GM21526 (cell line): ENCODE measurements at regions not wholly inside any gene's neighbourhood (a gene's known extent, or its start where the extent isn't known, plus 50 kb on each side); places are given as distances from the start of the nearest gene placed in this dataset.
"Not testable (repeated sequence)": the region's sequence is repeated elsewhere in the genome, so short reads cannot be mapped to it uniquely, and the experiment has no call there.

Experiments
- ATAC-seq: cut with Tn5 transposase; IDR thresholded peaks from one replicate; pipeline ENCODE4 v1.9.1; 2021; ENCODE audit warnings: moderate library complexity; ENCODE audit not compliant: unreplicated experiment, low FRiP score

DNA sequence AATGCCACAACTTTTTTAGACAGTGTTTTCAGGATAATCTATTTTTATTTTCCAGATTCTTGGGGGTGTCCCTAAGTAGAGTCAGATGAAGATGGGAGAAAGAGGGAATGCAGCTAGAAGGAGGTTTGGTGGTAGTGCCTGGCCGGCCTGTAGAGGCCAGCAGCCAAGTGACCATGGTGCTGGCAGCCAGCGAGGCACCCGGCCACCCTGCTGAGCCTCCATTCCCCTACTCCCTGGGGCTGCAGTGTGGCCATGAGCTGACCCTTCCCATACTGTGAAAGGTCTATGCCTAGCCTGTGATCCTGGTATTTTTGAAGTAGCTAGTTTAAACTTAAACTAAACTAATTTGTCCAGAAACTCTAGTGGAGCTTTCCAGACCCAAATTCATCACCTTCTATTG lies 268.6 kb downstream of the CYRIA start:
- ATAC-seq = no peak

DNA sequence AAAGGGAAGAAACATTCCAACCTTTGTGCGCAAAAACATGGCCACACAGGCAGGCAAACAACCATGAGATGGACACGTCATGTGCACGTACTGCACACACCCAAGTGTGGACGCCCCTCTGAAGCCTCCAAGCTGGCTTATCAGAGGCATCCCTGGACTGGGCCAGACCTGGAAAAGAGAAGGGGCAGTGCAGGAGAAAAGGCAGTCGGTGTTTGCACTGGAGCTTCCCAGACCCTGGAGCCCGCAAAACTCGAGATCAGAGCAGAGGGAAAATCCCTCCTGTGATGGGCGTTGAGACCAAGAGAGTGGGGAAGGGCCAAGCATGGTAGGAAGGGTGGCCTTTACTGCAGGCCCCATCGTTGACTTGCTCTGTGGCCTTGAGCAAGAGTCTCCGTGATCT lies 269.5 kb downstream of the CYRIA start:
- no peak for ATAC-seq

DNA sequence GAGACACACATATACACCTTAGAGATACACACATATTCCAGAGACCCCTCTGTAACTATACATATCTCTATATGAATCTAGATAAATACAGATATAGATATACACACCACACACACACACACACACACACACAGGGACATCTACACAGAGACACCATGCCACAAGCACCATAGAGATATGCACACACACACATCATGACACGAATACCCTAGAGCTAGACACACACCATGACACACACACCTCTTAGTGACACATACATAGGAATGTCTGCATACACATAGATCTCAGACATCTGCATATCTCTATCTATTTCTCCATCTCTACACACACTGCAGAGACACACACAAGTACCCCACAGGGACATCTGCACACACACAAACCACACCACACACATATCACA lies 270.0 kb downstream of the CYRIA start:
- ATAC-seq = no peak

DNA sequence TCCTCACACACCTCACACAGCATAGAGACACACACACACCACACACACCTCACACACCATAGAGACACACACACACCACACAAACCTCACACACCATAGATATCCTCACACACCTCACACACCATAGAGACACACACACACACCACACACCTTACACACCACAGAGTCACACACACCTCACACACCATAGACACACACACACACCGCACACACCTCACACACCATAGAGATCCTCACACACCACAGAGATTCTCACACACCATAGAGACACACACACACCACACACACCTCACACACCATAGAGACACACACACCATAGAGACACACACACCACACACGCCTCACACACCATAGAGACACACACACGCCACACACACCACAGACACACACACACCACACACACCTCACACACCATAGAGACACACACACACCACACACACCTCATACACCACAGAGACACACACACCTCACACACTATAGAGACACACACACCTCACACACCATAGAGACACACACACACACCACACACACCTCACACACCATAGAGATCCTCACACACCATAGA lies 270.6 kb downstream of the CYRIA start:
- no peak for ATAC-seq

DNA sequence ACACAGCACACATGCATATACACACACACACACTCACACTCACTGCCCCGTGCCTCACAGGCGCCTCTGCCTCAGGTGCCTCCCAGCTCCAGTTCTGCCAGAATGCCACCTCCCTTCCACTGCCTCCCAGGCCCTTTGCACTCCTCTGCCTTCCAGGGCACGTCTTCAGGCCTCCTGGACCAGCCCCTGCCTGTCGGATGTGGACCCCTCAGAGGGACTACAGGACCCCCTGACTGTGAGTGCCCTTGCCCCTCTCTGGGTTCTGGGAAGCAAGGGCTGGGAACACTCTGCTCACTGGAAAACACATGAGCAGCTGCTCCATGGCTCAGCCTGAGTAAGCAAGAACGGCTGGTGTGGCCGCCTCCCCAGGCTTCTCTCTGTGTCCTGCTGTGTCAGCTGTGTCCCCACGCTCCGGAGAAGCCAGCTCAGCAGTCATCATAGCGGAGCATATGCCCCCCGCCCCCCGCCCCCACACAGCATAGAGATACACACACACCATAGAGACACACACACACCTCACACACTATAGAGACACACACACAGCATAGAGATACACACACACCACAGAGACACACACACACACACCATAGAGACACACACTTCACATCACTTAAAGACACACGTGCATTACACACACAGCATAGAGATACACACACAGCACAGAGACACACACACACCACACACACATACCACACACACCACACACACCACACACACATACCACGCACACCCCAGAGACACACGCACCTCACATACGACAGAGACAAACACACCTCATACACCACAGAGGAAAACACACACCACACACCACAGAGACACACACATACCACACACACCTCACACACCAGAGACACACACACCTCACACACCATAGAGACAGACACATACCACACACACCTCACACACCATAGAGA lies 271.3 kb downstream of the CYRIA start:
- ATAC-seq = no peak

DNA sequence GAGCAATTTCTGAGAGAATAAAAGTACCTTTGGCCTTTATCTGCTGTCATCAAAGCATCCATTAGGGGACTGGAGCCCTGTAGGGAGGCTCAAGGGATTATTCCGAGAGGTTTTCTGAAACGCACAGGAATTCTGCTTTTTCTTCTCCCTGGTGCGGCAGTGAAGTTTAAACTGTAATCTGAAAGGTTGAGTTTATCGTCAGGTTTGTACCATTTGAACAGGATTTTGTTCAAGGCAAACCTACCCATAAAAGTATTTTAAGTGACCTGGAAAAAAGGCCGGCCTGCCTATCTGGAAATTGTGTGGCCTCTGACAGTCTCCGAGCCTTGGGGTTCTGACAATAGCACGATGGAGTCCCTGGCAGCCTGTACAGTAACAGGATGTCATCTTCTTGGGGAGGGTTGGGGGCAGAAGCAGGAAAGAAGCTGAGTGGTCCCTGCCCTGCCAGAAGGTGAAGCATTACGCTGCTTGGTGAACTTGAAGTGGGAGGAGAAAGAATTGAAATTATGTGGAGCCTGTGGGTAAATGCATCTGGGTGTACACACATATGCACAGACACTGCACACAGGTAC lies 272.0 kb downstream of the CYRIA start:
- ATAC-seq = no peak

DNA sequence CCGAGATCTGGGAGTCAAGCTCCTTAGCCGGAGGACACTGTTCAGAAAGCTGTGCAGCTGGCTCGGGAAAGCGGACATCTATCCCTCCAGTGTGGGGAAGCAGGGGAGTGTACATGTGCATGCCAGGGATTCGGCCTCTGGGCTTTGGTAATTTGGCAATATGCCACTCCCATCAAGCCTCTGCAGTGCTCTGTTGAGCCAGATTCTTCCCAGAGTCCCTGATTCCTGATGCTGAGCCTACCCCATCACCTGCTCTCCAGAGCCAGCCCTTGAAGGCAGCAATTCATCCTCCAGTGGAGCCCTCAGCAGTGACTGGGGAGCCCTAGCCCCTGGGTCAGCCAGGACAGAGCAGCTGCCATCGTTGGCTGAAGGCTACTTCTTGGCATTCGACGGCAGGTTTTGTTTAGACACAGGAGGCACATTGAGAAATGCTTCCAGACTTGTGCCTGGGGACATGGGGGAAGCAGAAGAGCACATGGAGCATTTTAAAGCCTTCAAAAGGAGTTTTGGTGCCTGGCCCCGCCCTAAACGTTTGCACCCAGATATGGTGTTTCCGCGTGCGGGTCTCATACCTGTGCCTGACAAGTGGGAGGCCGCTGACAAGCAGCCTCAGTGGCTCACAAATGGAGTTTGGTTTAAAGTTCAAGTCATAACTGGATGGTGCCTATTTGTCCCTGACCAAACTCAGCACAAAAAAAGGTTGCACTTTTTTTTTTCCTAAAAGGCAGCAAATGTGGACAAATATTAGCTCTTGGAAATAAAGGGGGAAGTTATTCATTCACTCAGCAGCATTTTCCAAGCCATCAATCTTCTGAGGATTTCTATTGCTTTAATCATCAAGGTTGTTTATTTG lies 272.8 kb downstream of the CYRIA start:
- ATAC-seq = no peak

DNA sequence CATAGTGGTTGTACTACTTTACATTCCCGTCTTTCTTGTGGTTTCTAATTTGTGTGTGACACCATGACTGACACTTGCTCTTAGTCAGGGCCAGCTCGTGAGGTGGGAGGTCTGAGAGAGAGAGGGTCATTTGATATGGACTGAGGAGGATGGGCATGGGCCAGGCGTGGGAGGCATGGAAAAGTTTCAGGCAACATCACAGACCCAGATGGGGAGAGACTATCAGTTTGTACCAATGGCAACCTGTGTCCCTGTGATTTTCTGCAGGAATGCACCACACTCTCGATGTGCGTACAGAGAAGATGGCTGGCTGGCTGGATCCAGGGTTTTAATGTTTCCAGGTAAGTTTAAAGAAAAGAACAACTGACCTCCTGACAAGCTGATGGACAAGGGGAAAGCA lies 273.6 kb downstream of the CYRIA start:
- no peak for ATAC-seq

DNA sequence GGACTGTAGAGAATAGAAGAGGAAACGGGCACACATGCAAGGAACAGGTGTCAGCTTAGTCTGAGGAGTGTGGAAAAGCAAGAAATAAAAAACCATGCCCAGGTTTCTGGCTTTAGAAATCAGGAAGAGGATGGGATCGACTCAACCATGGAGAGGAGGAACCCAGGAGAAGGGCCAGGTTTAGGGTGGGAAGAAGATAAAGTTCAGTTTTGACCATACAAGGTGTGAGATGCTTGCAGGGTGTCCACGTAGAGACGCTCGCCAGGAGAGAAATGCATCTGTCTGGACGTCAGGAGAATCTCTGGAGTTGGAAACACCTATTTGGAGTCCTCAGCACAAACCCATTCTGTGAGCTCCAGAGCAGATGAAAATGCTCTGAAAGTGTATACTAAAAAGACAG lies 275.1 kb downstream of the CYRIA start:
- no peak for ATAC-seq

DNA sequence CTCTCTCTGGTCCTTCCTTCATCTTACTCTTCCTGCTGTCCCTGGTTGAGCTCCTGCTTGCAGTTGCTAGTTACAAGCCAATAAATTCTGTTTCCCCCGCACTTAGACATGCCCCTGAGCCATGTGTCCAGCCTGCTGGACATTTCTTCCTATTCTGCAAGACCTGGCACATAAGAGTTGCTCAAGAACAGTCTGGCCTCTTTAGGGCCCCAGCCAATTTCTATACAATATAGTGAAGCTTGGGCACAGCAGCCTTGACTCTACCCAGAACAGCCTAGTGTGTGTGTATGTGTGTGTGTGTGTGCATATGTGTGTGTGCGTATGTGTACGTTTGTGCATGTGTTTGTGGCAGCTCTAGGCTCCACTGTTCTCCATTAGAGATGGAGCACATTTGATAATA lies 276.0 kb downstream of the CYRIA start:
- ATAC-seq = no peak

DNA sequence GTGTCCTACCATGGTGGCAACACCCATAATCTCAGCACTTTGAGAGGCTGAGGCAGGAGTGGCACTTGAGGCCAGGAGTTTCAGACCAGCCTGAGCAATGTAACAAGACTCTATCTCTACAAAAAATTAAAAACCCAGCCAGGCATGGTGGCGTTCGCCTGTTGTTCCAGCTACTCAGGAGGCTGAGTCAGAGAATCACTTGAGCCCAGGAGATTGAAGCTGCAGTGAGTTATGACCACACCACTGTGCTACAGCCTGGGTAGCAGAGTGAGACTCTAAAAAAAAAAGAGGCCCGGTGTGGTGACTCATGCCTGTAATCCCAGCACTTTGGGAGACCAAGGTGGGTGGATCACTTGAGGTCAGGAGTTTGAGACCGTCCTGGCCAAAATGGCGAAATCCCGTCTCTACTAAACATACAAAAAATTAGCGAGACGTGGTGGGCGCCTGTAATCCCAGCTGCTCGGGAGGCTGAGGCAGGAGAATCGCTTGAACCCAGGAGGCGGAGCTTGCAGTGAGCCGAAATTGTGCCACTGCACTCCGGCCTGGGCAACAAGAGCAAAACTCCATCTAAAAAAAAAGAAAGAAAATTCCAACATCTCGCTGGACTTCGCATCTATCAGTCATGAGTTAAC lies 277.3 kb downstream of the CYRIA start:
- ATAC-seq = not testable (repeated sequence)

DNA sequence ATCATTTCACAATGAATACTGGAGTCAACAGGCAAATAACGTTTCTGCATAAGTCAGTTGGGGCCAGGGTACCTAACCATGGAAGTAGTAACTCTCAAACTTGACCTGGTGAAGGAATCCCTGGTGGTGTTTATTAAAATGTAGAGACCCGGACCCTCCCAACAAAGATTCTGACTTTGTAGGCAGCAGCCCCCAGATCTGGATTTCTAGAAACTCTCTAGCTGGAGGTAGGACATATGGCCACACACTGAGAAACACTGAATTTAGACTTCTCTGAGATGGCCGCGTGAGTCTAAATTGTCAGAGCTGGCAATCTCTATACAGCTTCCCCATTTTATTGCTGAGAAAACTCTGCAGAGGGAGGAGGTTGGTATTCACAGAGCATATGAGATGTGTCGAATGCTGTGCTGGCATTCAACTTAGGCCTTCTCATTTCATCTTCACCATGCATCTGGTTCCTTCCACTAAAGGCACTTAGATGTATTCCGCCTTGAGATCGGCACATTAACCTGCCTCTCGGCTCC lies 278.1 kb downstream of the CYRIA start:
- no peak for ATAC-seq

DNA sequence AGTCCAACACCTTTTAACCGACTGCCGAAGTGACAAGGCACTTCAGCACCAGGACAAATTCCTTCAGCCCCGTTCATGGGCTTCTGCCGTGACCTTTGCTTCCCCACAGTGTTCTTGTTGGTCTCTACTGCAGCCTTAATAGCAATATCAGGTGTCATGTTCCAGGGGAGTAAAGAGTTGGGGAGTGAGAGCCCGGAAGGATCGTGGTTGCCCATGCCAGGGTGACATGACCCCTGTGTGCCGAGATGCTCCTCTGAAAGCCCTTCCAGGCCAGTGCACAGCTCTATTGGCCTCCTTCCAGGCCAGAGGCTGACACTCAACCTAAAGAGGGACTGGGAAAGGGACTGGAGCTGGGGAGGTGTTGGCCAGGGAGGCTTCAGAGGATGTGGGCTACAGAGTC lies 279.2 kb downstream of the CYRIA start:
- ATAC-seq = no peak

DNA sequence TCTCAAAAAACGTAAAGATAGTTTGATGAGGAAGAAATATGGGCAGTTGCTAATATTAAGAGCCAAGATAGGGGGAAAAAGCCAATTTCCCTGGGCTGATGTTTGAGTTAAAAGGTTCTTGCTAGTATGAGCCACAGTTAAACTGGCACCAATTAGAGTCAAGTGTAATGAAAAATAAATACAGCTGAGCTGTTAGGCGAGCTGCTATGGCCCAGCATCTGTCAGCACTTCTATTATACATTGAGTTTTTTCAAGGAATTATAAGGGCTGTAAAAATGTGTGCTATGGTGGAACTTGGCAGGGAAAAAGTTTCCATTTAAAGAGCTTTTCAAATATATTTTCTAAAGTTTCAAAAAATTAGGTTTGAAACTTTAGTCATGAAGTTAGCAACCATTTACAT lies 279.6 kb downstream of the CYRIA start:
- no peak for ATAC-seq

DNA sequence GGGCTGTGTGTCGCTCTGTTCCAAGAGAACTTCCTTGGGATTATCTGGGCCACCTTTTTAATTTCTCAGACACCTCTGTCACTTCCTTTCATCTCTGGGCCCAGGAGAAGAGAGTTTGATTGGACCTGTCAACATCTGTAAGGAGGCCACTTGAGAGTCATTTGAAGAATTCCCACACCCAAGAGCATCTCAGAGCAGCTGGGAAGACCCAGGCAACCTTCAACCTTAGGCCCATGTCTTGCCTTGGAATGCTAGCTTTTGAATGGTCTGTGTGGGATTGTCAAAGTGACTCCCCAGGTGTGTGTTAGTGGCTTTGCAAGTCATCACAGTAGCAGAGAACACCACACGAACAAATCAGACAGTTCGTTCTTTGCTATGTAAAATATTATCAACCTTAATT lies 280.3 kb downstream of the CYRIA start:
- no peak for ATAC-seq

DNA sequence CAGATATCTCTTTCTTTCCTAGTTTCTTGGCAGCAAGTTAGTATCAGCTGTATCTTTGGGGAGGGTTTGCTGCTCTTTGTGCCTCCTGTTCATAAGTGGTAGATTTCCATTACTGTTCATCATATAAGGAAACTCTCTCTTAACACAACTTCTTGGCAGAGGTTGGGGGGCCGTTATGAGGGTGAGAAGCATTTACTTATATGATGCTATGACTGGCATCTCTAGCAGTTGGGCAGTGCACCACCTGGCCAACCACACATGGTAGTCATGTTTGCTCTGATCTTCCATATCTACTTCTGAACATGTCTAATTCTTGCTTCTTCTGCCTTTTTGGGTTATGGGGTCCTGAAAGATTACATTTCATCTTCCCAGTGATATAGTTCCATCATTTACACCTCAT lies 282.2 kb downstream of the CYRIA start:
- ATAC-seq = no peak

DNA sequence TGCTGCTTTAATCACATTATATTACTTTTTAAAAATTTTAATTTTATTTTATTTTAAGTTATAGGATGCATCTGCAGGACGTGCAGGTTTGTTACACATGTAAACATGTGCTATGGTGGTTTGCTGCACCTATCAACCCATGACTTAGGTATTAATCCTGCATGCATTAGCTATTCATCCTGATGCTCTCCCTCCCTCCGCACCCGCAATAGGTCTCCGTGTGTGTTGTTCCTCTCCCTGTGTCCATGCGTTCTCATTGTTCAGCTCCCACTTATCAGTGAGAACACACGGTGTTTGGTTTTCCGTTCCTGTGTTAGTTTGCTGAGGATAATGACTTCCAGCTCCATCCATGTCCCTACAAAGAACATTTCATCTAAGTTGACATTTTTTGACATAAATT lies 283.2 kb downstream of the CYRIA start:
- no peak for ATAC-seq

DNA sequence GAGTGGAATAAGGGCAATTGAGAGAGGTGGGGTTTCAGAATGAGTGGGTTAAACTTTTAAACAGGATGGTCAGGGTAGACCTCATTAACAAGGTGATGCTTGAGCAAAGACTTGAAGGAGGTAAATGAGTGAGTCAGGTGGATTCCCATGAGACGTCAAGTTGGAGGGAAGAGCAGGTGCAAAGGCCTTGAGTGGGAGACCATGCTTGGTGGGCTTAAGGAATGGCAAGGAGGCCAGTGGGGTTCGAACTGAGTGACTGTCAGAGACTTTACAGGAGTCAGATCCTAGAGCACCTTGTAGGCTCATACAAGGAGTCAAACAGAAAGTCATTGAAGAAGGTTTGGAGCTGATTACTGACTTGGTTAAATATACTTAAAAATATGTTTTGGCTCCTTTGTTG lies 284.1 kb downstream of the CYRIA start:
- ATAC-seq = no peak

DNA sequence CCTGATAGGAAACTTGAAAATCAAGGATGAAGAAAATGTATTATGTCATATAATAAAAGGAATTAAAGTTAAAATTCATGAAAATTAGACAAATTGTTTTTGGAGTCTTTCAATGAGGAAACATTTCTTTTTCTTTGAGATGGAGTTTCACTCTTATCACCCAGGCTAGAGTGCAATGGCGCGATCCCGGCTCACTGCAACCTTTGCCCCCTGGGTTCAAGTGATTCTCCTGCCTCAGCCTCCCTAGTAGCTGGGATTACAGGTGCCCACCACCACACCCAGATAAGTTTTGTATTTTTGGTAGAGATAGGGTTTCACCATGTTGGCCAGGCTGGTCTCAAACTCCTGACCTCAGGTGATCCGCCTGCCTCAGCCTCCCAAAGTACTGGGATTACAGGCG lies 285.7 kb downstream of the CYRIA start:
- ATAC-seq = not testable (repeated sequence)

DNA sequence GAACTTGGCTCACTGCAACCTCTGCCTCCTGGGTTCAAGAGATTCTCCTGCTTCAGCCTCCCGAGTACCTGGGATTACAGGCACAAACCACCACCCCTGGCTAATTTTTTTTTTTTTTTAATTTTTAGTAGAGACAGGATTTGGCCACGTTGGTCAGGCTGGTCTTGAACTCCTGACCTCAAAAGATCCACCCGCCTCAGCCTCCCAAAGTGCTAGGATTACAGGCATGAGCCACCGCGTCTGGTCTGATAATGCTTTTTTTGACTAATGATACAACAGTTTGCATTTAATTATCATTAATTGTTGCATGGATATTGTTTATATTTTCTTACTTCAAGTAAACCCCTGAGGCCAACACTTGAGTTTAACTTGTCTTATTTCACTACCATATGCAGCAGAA lies 286.6 kb downstream of the CYRIA start:
- ATAC-seq = not testable (repeated sequence)
